Skeletal muscle cell (primary cell): ENCODE measurements at regions not wholly inside any gene's neighbourhood (a gene's known extent, or its start where the extent isn't known, plus 50 kb on each side); places are given as distances from the start of the nearest gene placed in this dataset.
"Not testable (repeated sequence)": the region's sequence is repeated elsewhere in the genome, so short reads cannot be mapped to it uniquely, and the experiment has no call there.

Experiments
- DNase-seq: peaks from one replicate; pipeline ENCODE4 v3.0.0-alpha.2; 2010; ENCODE audit warnings: low read depth
- H3K4me3 ChIP-seq: 2 replicates; pipeline ENCODE4 v1.5.1; 2011; ENCODE audit warnings: low read depth, mild to moderate bottlenecking, control low read depth, low read length, moderate library complexity

GRCh38 chr10:61066661-61067344 lies 122.8 kb upstream of the RHOBTB1 start:
- H3K4me3 ChIP-seq, result no peak overlapping the region
- DNase-seq, result no peak

GRCh38 chr10:61065051-61065450 lies 121.1 kb upstream of the RHOBTB1 start:
- DNase-seq, result no peak
- H3K4me3 ChIP-seq, result no peak overlapping the region

DNA sequence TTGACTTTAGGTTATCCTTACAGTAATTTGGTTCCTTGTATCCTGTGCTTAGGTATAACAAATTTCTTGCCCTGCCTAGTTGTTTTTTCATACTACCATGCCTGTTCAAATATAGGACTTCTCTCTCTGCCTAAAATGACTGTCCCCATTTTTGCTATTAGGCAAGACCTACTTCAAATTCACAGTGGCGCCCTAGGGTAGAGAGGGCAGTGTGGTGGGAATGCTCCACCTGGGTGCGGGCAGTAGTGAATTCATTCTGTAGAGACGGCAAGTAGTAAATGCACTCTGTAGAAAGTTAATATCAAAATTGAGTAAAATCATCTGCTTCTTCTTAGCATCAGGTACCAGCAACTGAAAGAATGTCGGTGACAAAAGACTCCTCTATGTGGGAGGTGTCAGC lies 120.4 kb upstream of the RHOBTB1 start:
- H3K4me3 ChIP-seq, result no peak overlapping the region

GRCh38 chr10:61063901-61064300 lies 119.9 kb upstream of the RHOBTB1 start:
- DNase-seq, result peak; percentile 9
- H3K4me3 ChIP-seq, result no peak overlapping the region

More for the DNA sequence above, 120.4 kb upstream of the RHOBTB1 start:
- no peak for DNase-seq

DNA sequence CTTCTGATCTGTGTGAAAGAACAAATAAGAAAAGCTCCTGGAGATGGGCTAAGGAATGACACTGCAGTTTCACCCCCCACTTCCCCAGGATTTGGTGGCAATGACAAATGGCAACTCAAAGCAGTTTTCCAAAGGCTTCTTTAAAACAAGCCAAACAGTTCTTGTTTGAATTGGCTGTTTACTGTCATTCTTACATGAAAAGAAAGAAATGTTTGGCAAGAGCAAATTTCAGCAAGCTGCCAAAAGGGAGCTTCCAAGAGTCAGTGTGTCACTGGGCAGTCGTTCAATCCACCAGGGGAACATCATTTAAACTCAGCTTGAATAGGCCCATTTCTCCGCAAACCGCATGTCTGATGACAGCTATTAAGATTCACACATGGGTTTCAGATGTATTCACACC lies 119.0 kb upstream of the RHOBTB1 start:
- peak; percentile 16 for DNase-seq
- no peak overlapping the region for H3K4me3 ChIP-seq

GRCh38 chr10:61061923-61062504 lies 118.0 kb upstream of the RHOBTB1 start:
- H3K4me3 ChIP-seq, result no peak overlapping the region
- DNase-seq, result no peak

GRCh38 chr10:61059636-61060035 lies 115.7 kb upstream of the RHOBTB1 start:
- no peak for DNase-seq
- H3K4me3 ChIP-seq, result no peak overlapping the region

DNA sequence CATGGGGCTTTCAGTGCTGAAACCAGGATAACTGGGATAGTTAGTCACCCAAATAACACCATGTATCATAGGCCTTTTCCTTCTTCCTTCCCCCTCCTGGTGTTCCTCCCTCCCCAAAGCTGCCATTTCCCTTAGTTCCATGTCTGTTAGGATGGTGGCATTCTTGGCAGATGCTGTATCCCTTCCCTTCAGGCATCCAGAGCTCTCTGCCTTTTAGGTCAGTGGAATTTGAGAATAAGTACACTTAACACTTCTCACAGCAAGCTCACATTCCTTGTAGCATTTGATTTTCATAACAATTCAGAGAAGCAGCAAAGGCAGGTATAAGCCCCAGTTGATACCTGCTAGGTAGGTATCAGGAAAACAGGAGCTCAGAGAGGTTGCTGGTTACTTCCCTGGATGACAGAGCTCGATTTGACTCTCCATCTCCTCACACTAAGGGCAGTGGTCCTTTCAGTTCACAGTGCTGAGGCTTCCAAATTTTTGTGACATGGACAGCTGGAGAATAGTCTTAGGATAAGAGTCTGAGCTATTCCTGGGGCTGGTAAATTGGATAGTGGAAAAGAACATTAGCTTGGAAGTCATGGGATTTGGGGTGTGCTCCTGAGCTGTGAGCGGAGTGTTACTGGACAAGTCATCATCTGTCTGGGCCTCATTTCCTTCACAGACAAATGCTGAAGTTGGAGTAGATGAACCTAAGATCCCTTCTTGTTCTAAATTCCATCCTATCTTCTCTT lies 108.7 kb upstream of the RHOBTB1 start:
- no peak overlapping the region for H3K4me3 ChIP-seq
- DNase-seq, result no peak

DNA sequence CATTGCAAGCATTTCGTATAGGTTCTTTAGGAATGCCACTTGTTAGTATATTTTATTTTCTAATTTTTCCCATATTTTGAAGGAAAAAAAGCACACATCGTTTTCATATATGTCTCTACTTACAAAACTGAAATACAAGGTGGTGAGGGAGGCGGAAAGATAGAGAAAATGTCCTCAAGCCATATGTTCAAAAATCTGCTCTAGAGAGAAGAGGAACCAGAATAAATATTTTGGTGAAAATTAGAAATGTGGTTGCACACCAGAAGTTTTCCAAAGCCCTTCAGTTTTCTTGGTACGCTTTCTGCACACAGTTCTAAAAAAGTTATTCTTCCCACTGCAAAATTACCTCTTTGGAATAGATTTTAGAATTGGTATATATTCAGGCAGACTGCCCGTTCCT lies 107.4 kb upstream of the RHOBTB1 start:
- DNase-seq, result no peak

GRCh38 chr10:61050120-61050745 lies 106.2 kb upstream of the RHOBTB1 start:
- DNase-seq, result no peak
- no peak overlapping the region for H3K4me3 ChIP-seq

More for the DNA sequence above, 107.4 kb upstream of the RHOBTB1 start:
- H3K4me3 ChIP-seq, result no peak overlapping the region

- H3K4me3 ChIP-seq, result no peak overlapping the region
These were observed 105.4 kb upstream of the RHOBTB1 start for GRCh38 chr10:61049386-61049785.

DNA sequence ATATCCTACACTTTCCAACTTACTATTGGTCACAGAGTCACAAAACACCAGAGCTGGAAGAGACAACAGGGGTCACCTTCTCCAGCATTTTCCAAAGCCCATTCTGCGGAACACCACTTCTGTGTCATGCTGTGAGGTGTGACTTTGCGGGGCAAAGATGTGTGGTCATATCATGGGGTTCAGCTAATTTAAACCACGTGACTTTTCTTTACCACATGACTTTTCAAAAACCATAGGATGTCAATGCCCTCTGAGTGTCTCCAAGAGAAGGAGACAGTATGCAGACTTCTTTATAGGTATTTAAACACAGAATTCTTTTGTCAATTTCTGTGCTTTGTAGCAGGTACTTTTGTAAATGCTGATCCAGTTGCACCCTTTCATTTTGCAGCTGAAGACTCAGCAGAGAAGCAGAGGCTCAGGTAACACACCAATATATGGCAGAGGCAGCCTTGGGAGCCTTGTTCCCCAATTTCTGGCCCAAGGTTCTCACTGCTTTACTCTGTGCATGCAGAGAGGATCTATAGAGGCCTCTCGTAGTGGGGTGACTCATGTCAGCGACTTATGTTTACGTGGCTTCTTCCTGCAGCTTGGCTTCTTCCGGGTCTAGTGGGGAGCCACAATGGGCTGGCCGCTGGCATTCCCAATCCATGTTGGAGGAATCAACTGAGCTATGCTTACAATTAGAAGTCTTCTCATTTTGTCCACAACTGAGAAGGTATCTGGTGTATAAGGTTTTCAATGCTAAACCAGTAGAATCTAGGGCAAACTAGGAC lies 104.0 kb upstream of the RHOBTB1 start:
- no peak for DNase-seq
- H3K4me3 ChIP-seq, result no peak overlapping the region

More at GRCh38 chr10:61049386-61049785, 105.4 kb upstream of the RHOBTB1 start:
- no peak for DNase-seq

- DNase-seq, result no peak
- H3K4me3 ChIP-seq, result no peak overlapping the region
These were observed 103.1 kb upstream of the RHOBTB1 start for GRCh38 chr10:61047081-61047480.

DNA sequence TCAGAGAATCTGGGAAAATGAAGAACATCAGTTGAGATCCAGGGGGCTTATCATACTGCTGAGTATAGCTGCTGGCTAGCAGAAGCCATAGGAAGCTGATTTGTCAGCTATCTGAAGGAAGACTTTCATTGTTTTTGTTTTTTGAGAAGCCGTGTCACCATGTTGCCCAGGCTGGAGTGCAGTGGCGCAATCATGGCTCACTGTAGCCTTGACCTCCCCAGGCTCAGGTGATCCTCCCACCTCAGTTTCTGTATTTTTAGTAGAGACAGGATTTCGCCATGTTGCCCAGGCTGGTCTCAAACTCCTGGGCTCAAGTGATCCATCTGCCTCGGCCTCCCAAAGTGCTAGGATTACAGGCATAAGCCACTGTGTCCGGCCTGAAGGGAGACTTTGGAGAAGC lies 101.5 kb upstream of the RHOBTB1 start:
- DNase-seq, result not testable (repeated sequence)

GRCh38 chr10:61042533-61042932 lies 98.5 kb upstream of the RHOBTB1 start:
- no peak for DNase-seq
- H3K4me3 ChIP-seq, result no peak overlapping the region

More for the DNA sequence above, 101.5 kb upstream of the RHOBTB1 start:
- not testable (repeated sequence) for H3K4me3 ChIP-seq

- no peak overlapping the region for H3K4me3 ChIP-seq
- no peak for DNase-seq
These were observed 96.5 kb upstream of the RHOBTB1 start for GRCh38 chr10:61040399-61041016.

DNA sequence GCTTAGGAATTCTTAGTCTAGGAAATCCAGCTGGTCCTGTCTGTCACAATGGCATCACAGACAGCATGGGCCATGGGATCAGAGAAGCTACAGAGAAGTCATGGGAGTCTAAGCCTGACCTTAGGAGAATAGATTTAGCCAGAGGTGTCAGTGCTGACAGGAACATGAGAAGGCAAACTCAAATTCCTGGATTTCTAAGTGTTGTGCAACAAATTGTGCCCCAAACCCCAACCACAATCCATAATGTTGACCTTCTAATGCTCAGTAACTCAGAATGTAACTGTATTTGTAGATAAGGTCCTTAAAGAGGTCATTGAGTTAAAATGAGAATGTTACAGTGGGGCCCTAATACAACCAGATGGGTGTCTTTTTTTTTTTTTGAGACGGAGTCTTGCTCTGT lies 95.9 kb upstream of the RHOBTB1 start:
- DNase-seq, result no peak
- no peak overlapping the region for H3K4me3 ChIP-seq

GRCh38 chr10:61037261-61037830 lies 93.4 kb upstream of the RHOBTB1 start:
- not testable (repeated sequence) for DNase-seq

DNA sequence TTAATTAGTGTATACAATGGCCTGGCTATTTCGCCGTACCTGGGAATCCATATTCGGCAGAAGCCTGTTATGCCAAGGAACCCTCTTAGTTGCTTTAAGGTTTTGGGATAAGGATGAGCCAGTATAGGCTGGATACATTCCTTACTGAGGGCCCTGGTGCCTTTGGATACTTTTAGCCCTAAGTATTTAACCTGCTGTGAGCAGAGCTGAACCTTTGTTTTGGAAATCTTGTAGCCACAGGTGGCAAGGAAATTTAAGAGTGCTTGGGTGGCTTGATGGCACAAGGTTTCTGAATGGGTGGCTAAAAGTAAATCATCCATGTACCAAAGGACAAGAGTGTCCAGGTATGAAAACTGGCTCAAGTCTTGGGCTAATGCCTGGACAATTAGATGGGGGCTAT lies 92.2 kb upstream of the RHOBTB1 start:
- H3K4me3 ChIP-seq, DNase-seq: not testable (repeated sequence)

More at GRCh38 chr10:61037261-61037830, 93.4 kb upstream of the RHOBTB1 start:
- H3K4me3 ChIP-seq, result not testable (repeated sequence)
